H1 (cell line): ENCODE measurements at regions not wholly inside any gene's neighbourhood (a gene's known extent, or its start where the extent isn't known, plus 50 kb on each side); places are given as distances from the start of the nearest gene placed in this dataset.

Experiments
- CTCF ChIP-seq, 3 experiments: IDR thresholded peaks; 1 replicate in 2 of 3; 2 replicates in 1 of 3; pipeline versions ENCODE4 v1.5.1 to v1.6.1; 2011; ENCODE audit warnings: low read length in 3 of 3, mild to moderate bottlenecking in 3 of 3, inconsistent platforms in 2 of 3, low read depth in 1 of 3, moderate library complexity in 1 of 3; ENCODE audit not compliant: insufficient read depth in 1 of 3; ENCODE audit errors: control extremely low read depth in 1 of 3
- EZH2 ChIP-seq: fragments of 200-600 bp; sonication (generic); IDR thresholded peaks from 2 replicates; pipeline ENCODE4 v1.7.1; 2012; ENCODE audit warnings: low read depth, mild to moderate bottlenecking, moderate library complexity, low read length, inconsistent platforms; ENCODE audit not compliant: severe bottlenecking
- GABPA ChIP-seq: IDR thresholded peaks from 2 replicates; pipeline ENCODE4 v1.6.1; 2011; ENCODE audit warnings: mild to moderate bottlenecking, low read length, moderate library complexity, borderline replicate concordance; ENCODE audit not compliant: insufficient read depth

GRCh38 chr10:10872764-10873163, 144.9 kb upstream of the CELF2 start:
- no peak for TF ChIP-seq GABPA
- TF ChIP-seq CTCF (IDR thresholded peaks at IDR 0.05; ENCODE audit: control extremely low read depth in 1 of 3, insufficient read depth in 1 of 3, low read depth in 1 of 3, low read length in 3 of 3), result no peak
- no peak for TF ChIP-seq EZH2
